Endothelial cell (in vitro differentiated cells): ENCODE measurements at regions not wholly inside any gene's neighbourhood (a gene's known extent, or its start where the extent isn't known, plus 50 kb on each side); places are given as distances from the start of the nearest gene placed in this dataset.

Experiments
- DNase-seq: peaks from one replicate; pipeline ENCODE4 v3.0.0; 2021; ENCODE audit warnings: low spot score
- H3K27ac Mint-ChIP-seq: one replicate; pipeline ENCODE4 v1.8.0; 2021; ENCODE audit warnings: mixed read lengths, inconsistent platforms; ENCODE audit not compliant: unreplicated experiment
- H3K27me3 Mint-ChIP-seq: one replicate; pipeline ENCODE4 v1.8.0; 2021; ENCODE audit warnings: mild to moderate bottlenecking, moderate library complexity, mixed read lengths, inconsistent platforms; ENCODE audit not compliant: unreplicated experiment
- H3K36me3 Mint-ChIP-seq: one replicate; pipeline ENCODE4 v1.8.0; 2021; ENCODE audit warnings: mild to moderate bottlenecking, low read depth, mixed read lengths, inconsistent platforms; ENCODE audit not compliant: unreplicated experiment
- H3K4me1 Mint-ChIP-seq: one replicate; pipeline ENCODE4 v1.8.0; 2021; ENCODE audit warnings: mild to moderate bottlenecking, mixed read lengths, inconsistent platforms; ENCODE audit not compliant: unreplicated experiment
- H3K4me3 Mint-ChIP-seq: one replicate; pipeline ENCODE4 v1.8.0; 2021; ENCODE audit warnings: mild to moderate bottlenecking, mixed read lengths, inconsistent platforms; ENCODE audit not compliant: unreplicated experiment
- H3K9me3 Mint-ChIP-seq: one replicate; pipeline ENCODE4 v1.8.0; 2021; ENCODE audit warnings: mixed read lengths, inconsistent platforms; ENCODE audit not compliant: unreplicated experiment
- CTCF ChIP-seq: fragments of 200-600 bp; sonication (generic); IDR thresholded peaks from one replicate; pipeline ENCODE4 v1.5.0; 2021; ENCODE audit warnings: antibody characterized with exemption; ENCODE audit not compliant: unreplicated experiment

DNA sequence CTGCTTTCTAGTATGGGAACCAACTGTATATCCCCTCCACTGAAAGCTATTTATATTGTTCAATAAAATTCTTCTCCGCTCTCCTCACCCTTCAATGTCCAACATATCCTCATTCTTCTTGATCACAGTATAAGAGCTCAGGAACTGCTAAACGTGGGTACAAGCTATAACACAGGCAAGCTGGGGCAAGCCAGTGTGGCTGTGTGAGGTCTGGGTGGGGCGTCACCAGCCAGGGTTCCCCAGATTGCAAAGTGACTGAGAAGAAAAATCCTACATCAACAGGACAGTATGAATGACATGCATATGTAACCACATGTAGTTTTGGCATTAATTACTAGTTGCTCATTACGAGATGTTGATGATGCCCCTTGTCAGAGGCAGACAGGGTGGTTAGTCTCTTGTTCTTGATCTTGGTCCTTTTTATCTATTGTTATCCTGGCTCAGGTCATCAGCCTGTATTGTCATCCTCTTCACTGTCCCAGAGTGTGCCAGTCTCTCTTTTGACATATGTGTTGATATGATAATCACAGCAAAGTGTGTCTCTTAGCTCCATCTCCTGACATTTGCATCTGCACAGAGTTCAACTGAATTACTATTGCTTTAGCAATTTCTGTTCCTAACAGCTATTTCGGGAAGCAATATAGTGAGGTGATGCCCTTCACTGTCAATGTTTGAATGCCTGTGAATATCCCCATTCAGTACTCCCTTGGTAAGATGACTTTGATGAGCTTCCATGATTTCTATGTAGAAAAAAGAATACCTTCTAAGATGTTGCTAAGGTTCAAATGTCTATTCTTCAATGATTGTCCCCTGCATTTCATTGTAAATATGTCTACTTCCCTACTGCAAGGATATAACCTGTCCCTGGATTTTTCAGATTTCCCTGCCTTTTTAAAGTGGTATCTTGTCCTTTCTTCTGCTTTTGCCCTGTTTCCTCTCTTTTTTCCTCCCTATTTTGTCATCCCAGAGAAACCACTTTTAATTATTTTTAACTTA lies 140.3 kb downstream of the MAT2B start:
- Mint-ChIP-seq H3K9me3 (no peaks in the 10 kb centered on the region), H3K4me1 (no peaks in the 10 kb centered on the region), H3K4me3 (no peak overlapping the region), H3K36me3 (no peaks in the 10 kb centered on the region), H3K27ac (no peak overlapping the region), H3K27me3 (no peaks in the 10 kb centered on the region)
- no peak for TF ChIP-seq CTCF
- DNase-seq = no peak

- Mint-ChIP-seq H3K36me3 (no peaks in the 10 kb centered on the region), H3K4me3 (no peak overlapping the region), H3K4me1 (no peaks in the 10 kb centered on the region), H3K9me3 (no peaks in the 10 kb centered on the region), H3K27me3 (no peaks in the 10 kb centered on the region), H3K27ac (no peak overlapping the region)
- TF ChIP-seq CTCF = no peak
- no peak for DNase-seq
Observed at GRCh38 chr5:163649514-163649913, 144.1 kb downstream of the MAT2B start.

DNA sequence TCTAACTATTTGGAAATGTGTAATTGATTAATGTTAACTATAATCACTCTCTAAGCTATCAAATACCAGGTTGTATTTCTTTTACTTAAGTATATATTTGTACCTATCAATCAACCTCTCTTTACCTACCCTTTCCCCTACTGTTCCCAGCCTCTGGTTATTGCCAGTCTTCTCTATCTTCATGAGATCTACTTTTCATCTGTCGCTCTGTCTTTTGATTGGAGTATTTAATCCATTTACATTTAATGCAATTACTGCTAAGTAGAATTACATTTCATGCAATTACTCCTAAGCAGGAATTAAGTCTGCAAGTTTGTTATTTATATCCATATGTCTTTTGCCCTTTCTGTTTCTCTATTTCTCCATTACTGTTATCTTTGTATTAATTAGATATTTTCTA lies 148.1 kb downstream of the MAT2B start:
- no peaks in the 10 kb centered on the region for H3K9me3 Mint-ChIP-seq
- H3K36me3 Mint-ChIP-seq = no peaks in the 10 kb centered on the region
- TF ChIP-seq CTCF = no peak
- H3K27ac Mint-ChIP-seq = no peak overlapping the region
- no peaks in the 10 kb centered on the region for H3K27me3 Mint-ChIP-seq
- H3K4me3 Mint-ChIP-seq = no peak overlapping the region
- no peaks in the 10 kb centered on the region for H3K4me1 Mint-ChIP-seq
- no peak for DNase-seq

DNA sequence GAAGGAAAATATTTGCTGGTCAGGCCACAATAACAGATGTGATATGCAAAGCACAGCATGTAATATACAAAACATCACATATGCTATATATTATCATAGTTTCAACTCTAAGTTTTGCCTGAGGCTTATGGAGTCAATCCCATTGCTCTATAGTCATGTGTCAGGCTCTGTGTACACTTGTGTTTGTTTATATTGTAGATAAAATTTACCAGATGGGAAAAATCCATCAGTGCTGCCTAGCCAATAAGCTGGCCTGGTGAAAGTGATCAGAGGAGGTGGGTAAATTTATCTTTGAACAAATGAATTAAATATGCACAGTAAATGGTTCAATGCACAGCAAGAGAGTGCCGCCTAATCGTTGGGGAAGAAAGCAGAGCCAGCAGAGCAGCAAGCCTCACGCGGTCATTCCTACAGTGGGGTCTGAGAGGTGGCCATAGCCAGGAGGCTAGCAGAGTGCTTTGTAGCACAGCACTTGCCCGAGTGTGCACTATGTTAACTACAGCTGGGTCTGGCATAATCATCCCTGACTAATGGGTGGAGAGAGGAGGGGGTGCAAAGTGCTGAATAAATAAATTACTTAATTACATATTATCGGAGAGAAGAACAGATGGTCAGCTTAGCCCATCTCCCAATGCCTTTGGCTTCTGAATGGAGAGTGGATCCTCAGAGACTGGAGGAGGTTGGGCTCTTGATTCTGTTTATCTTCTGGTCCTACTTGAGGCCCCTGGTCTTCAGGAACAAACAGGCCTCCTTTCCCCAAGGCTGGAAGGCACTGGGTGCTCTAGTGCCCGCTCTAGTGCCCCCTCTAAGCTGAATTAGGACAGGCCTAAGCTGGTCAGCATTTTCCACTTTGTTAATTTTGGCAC lies 153.5 kb downstream of the MAT2B start:
- H3K27me3 Mint-ChIP-seq = peaks cover 1% of the 10 kb centered on the region
- no peak for DNase-seq
- no peaks in the 10 kb centered on the region for H3K9me3 Mint-ChIP-seq
- H3K36me3 Mint-ChIP-seq = no peaks in the 10 kb centered on the region
- H3K4me1 Mint-ChIP-seq = no peaks in the 10 kb centered on the region
- TF ChIP-seq CTCF = no peak
- no peak overlapping the region for H3K27ac Mint-ChIP-seq
- H3K4me3 Mint-ChIP-seq = no peak overlapping the region
